A549 (cell line): ENCODE measurements at regions not wholly inside any gene's neighbourhood (a gene's known extent, or its start where the extent isn't known, plus 50 kb on each side); places are given as distances from the start of the nearest gene placed in this dataset.

Experiments used
- BHLHE40 ChIP-seq: IDR thresholded peaks from 2 replicates; pipeline ENCODE4 v1.6.1; 2012; ENCODE audit warnings: low read depth, low read length, inconsistent platforms
- CBX8 ChIP-seq: fragments of 200-600 bp; sonication (generic); IDR thresholded peaks from 2 replicates; pipeline ENCODE4 v1.6.1; 2016
- EP300 ChIP-seq, 2 experiments: fragments of >200 bp; sonication (Bioruptor Twin); formaldehyde crosslinking; IDR thresholded peaks; 2 replicates in 1 of 2; 3 replicates in 1 of 2; pipeline ENCODE4 v1.6.1; 2016 to 2017
- HOXB13 ChIP-seq: fragments of 250-450 bp; sonication (Bioruptor Pico); IDR thresholded peaks from 2 replicates; pipeline ENCODE4 v1.5.0; 2020; ENCODE audit warnings: low read depth, mild to moderate bottlenecking, moderate library complexity
- JUN ChIP-seq, 2 experiments: fragments of >200 bp; sonication (Bioruptor Twin); formaldehyde crosslinking; IDR thresholded peaks; 2 replicates in 1 of 2; 3 replicates in 1 of 2; pipeline ENCODE4 v1.6.1; 2016 to 2017
- JUNB ChIP-seq: fragments of >200 bp; sonication (Bioruptor Twin); formaldehyde crosslinking; IDR thresholded peaks from 2 replicates; pipeline ENCODE4 v1.6.1; 2016
- NR3C1 ChIP-seq: fragments of >200 bp; sonication (Bioruptor Twin); formaldehyde crosslinking; IDR thresholded peaks from 3 replicates; pipeline ENCODE4 v1.6.1; 2017
- PHF8 ChIP-seq: fragments of 200-600 bp; sonication (generic); IDR thresholded peaks from 2 replicates; pipeline ENCODE4 v1.6.1; 2016; ENCODE audit warnings: low read depth, mild to moderate bottlenecking, antibody characterized with exemption, moderate library complexity, borderline replicate concordance
- POLR2A ChIP-seq: IDR thresholded peaks from 2 replicates; pipeline ENCODE4 v1.6.1; 2012; ENCODE audit warnings: mild to moderate bottlenecking, low read length
- RFX5 ChIP-seq: fragments of 450-650 bp; IDR thresholded peaks from 2 replicates; pipeline ENCODE4 v1.7.1; 2014; ENCODE audit warnings: antibody characterized with exemption, mild to moderate bottlenecking, moderate library complexity
- TF ChIP-seq, protein P1 (sequence below): fragments of >200 bp; sonication (Bioruptor Twin); formaldehyde crosslinking; IDR thresholded peaks from 3 replicates; pipeline ENCODE4 v1.5.1; 2016
- TF ChIP-seq, protein P2 (sequence below): IDR thresholded peaks from 2 replicates; pipeline ENCODE4 v1.6.1; 2012
- TF ChIP-seq, protein P3 (sequence below): fragments of 450-650 bp; IDR thresholded peaks from 2 replicates; pipeline ENCODE4 v1.6.1; 2014; ENCODE audit warnings: antibody characterized with exemption

DNA sequence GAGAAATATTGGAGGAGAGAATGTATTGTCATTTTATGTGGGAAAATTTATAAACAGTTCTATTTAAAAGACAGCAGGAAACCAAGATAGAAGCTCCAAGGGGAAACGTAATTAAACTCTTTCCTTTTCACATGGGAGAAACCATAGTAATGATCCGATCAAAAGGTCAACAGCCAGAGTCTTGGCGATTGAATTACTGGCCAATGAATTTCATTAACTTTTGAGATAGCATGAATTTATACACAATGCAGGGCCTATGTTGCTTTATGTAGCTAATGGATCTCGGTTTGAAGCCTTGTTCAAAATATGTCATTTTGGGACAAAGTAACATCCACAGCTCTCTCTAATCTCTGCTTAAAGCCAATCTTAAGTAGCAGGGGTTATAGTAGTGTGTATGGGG is 897.5 kb upstream of the NDST4 start:
- TF ChIP-seq PHF8 (no peak), JUN (IDR thresholded peaks at IDR 0.05) (no peak), BHLHE40 (no peak), EP300 (IDR thresholded peaks at IDR 0.05) (no peak), JUNB (no peak), HOXB13 (no peak), CBX8 (no peak), POLR2A (no peak), NR3C1 (no peak), RFX5 (no peak)
- TF ChIP-seq, protein P1, sequence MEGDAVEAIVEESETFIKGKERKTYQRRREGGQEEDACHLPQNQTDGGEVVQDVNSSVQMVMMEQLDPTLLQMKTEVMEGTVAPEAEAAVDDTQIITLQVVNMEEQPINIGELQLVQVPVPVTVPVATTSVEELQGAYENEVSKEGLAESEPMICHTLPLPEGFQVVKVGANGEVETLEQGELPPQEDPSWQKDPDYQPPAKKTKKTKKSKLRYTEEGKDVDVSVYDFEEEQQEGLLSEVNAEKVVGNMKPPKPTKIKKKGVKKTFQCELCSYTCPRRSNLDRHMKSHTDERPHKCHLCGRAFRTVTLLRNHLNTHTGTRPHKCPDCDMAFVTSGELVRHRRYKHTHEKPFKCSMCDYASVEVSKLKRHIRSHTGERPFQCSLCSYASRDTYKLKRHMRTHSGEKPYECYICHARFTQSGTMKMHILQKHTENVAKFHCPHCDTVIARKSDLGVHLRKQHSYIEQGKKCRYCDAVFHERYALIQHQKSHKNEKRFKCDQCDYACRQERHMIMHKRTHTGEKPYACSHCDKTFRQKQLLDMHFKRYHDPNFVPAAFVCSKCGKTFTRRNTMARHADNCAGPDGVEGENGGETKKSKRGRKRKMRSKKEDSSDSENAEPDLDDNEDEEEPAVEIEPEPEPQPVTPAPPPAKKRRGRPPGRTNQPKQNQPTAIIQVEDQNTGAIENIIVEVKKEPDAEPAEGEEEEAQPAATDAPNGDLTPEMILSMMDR, result no peak
- TF ChIP-seq, protein P2, sequence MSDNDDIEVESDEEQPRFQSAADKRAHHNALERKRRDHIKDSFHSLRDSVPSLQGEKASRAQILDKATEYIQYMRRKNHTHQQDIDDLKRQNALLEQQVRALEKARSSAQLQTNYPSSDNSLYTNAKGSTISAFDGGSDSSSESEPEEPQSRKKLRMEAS, result no peak
- TF ChIP-seq, protein P3, sequence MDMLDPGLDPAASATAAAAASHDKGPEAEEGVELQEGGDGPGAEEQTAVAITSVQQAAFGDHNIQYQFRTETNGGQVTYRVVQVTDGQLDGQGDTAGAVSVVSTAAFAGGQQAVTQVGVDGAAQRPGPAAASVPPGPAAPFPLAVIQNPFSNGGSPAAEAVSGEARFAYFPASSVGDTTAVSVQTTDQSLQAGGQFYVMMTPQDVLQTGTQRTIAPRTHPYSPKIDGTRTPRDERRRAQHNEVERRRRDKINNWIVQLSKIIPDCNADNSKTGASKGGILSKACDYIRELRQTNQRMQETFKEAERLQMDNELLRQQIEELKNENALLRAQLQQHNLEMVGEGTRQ, result no peak
